CD4-positive, alpha-beta T cell treated with Interleukin-15 for 4 hours (primary cell): ENCODE measurements at regions not wholly inside any gene's neighbourhood (a gene's known extent, or its start where the extent isn't known, plus 50 kb on each side); places are given as distances from the start of the nearest gene placed in this dataset.

Experiments
- DNase-seq: peaks from one replicate; pipeline ENCODE4 v3.0.0-alpha.2; 2020; ENCODE audit warnings: low spot score

GRCh38 chr21:18191139-18191538 lies 53.5 kb upstream of the CHODL start:
- DNase-seq, result no peak

- DNase-seq, result no peak
These were observed 66.1 kb upstream of the CHODL start for GRCh38 chr21:18178509-18178908.

DNA sequence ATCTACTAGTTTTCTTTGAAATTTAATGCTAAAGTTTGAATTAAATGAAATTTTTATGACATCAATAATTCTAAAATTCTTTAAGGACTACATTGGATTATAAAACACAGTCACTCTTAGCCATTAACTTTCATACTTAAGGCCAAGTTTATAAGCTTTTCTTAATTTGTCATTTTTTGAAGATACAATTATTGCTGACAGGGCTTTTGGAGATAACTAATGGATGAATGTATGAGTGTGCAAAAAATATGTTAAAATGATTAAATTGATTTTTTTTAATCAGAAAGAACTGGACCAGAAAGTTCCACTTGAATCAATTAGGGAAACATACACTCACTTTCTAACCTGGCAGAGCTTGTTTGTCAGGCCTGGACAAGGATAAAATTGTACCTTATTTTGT lies 70.3 kb upstream of the CHODL start:
- DNase-seq, result no peak

DNA sequence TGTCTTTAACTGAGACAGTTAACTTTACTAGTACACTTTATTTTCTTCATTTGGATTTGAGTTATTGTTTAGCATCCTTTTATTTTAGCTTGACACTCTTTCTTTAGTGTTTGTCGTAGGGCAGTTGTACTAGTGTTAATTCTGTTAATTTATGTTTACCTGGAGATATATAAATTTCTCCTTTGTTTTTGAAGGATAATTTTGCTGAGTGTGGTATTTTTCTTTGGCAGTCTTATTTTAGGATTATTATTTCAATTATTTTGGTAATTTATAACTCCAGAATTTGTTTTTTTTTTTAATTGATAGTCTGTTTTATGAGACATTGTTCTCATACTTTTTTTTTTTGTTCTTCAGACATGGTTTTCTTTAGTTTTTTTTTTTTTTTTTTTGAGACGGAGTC lies 73.8 kb upstream of the CHODL start:
- DNase-seq, result no peak

GRCh38 chr21:18170221-18170620 lies 74.4 kb upstream of the CHODL start:
- no peak for DNase-seq

GRCh38 chr21:18168108-18168507 lies 76.5 kb upstream of the CHODL start:
- no peak for DNase-seq

- no peak for DNase-seq
These were observed 79.7 kb upstream of the CHODL start for GRCh38 chr21:18164933-18165332.

GRCh38 chr21:18164483-18164882 lies 80.2 kb upstream of the CHODL start:
- DNase-seq, result no peak

DNA sequence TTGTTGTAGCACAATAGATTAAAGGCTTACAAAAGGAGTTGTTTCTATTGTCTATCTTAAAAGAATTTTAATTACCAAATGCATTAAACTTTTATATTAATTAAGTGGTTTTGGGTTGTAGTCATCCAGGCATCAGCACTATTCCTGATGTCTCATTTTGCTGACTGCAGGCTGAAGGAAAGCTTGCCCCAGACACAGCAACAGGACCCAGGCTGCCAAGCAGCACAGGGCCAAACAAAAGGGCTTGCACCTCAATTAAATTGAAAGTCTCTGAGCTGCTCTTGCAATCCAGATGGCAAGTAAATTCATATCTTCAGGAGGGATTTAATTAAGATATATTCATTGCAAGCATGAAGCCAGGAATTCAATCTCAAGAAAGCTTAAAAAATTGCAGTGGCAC lies 80.7 kb upstream of the CHODL start:
- DNase-seq, result no peak

GRCh38 chr21:18161841-18162240 lies 82.8 kb upstream of the CHODL start:
- DNase-seq, result no peak

GRCh38 chr21:18157406-18157805 lies 87.2 kb upstream of the CHODL start:
- no peak for DNase-seq

- DNase-seq, result no peak
These were observed 89.0 kb upstream of the CHODL start for GRCh38 chr21:18155508-18156193.

DNA sequence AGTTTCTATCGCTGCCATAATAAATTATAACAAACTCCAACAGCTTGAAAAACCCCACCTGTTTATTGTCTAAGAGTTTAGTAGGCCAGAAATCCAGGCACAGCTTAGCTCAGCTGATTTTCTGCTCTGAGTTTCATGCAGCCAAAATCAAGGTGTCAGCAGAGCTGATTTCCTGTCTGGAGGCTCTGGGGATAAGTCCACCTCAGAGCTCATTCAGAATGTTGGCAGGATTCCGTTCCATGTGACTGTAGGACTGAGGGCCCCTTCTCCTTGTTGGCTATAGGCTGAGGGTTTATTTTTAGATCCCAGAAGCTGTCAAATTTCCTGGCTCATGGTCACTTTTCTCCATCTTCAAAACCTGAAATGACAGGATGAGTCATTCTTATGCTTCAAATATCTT lies 91.6 kb upstream of the CHODL start:
- DNase-seq, result no peak

DNA sequence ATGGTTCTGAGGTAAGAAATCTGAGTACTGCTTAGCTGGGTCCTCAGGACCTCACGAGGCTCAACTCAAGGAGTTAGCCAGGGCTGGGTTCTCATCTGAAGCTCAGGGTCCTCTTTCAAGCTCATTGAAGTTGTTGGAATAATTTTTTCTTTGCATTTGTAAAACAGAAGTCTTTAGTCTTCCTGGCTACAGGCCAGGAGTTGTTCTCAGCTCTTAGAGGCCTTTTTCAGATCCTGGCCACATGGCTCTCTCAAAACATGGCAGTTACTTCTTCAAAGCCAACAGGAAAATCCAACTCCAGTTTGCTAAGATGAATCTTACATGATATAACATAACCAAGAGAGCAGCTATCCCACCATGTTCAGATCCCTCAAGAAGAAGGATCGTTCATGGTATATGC lies 92.3 kb upstream of the CHODL start:
- DNase-seq, result no peak

DNA sequence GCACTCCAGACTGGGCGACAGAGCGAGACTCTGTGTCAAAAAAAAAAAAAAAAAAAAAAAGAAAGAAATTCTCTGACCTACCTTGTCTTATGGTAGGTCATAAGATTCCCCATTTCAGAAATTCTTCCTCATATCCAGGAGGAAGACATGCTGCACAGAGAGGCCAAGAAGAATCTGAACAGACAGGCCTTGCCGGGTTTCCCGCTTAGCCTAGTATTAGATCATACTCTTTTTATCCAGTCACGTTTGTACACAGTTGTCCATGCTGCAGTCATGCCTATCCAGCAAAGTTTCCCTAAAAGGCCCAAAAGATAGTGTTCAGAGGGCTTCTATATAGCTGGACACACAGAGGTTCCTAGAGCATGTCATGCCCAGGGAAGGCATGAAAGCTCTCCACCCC lies 93.6 kb upstream of the CHODL start:
- DNase-seq, result no peak

- no peak for DNase-seq
These were observed 96.2 kb upstream of the CHODL start for GRCh38 chr21:18148401-18148800.

DNA sequence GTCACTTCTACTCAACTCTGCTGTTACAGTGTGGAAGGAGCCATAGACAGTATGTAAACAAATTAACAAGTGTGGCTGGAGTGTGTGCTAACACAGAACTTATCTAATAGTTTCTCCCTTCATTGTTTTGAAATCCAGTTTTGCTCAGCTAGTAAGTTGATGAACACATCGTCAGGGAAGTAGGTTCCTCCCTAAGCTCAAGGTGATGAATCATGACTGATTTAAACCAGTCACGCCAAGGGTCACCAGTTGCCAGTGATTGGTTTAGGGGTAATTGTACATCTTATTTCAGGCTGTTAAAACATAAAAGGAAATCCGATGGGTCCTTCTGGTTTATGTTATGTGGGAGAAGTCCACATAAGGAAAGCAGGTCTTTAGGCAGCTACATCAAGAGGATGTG lies 97.0 kb upstream of the CHODL start:
- no peak for DNase-seq

GRCh38 chr21:18146820-18147219 lies 97.8 kb upstream of the CHODL start:
- no peak for DNase-seq

- DNase-seq, result no peak
These were observed 100.3 kb upstream of the CHODL start for GRCh38 chr21:18144339-18144738.

DNA sequence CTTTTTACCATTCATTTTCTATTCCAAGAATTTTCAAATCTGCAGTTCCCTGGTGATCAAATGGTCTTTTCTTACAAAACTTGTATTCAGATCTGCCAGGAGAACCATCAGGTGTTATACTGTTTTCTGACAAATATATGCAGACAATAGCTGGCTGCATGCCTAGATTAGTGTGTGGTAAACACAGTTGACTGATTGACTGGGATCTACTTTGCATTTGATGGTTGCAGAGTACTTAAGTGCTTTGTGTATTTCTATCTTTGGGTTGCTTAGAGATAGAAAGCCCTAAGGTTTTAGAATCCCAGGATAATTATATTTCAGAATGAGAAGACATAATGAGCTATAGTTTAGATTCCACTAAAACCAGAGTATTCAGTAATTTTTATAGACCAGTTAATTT lies 102.0 kb upstream of the CHODL start:
- DNase-seq, result no peak

DNA sequence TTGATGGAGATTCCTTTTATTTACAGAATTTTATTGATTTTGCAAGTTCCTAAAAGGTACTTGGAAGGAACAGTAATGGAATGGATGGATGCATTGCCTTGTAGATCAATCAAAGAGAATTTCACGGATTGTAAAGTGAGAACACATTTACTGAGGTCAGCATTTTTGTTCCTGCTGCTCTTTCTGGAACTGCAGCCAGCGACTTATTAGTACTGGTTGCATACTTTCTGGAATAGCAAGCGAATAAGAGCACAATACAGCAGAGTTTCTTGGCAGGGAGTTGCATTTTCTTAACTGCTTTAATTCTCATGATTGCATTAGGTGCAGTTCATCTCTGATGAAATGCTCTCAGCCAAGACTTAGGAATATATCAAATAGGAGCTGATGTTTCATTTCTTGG lies 106.1 kb upstream of the CHODL start:
- DNase-seq, result no peak

DNA sequence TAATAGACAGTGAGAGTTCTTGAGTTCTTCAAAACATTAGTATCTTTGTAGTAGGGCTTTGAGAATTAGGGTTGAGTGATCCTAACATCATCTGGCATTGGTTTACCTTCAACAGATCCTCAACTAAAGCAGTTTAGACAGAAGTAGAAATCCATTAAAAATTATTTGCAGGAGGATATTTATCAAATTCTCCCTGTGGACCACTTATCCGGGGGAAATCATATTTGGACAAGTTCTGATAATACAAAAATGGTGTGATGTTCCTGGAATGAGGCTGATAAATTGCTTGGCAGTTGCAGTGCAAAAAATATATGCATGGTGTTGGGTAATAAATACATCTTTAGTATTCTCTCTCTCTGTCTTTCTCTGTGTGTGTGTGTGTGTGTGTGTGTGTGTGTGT lies 115.1 kb upstream of the CHODL start:
- no peak for DNase-seq

DNA sequence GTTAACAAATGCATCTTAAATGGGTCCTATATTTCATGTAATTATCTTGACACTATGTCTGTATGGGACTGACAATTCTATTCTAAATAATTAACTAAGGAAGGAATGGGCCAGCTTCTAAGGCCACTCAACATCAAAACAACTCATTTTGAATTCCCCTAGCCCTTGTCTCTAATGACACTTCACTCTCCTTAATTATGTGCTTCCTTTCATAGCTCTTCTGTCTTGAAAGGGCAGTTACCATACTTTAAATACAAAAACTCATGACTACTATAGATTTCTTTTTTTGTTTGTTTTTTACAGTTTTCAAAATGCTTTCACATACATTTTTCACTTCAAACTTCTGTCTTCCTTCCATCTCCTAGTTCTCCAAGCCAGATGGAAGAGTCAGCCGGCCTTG lies 126.1 kb upstream of the CHODL start:
- DNase-seq, result no peak

DNA sequence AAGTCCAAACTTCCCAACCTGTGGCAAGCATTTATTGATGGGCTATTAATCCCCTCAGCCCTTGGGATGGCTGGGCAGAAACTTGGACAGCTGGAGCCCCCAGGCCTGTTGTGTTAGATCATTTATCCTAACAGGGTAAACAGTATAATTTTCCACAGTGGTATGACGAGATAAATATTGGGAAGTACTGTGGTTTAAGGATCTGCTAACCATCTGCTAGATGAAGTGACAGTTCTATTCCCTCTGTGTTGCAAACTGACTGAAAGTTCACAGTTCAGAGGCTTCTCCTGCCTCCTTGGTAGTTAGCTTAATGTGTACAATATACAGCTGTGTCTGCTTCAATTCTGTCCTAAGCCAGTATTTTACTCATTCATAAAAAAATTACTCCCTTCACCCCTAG lies 127.5 kb upstream of the CHODL start:
- no peak for DNase-seq

DNA sequence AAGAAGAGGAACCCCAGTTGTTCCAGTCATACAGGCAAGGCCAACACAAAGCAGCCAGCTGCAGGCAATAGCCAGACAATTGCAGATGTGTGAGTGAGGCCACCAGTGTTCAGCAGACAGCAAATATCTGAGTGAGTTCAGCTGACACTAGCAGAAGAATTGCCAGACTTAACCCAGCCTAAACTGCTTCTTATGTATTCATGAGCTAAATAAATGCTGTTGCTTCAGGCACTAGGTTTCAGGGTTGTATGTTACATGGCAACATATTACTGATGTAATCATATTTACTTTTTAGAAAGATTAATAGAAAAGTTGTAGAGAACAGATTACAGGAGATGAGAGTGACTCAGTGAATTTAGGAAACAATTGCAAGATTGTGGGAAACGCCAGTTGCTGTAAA lies 129.8 kb upstream of the CHODL start:
- no peak for DNase-seq
